Smooth muscle cell (in vitro differentiated cells): ENCODE measurements at regions not wholly inside any gene's neighbourhood (a gene's known extent, or its start where the extent isn't known, plus 50 kb on each side); places are given as distances from the start of the nearest gene placed in this dataset.
"Not testable (repeated sequence)": the region's sequence is repeated elsewhere in the genome, so short reads cannot be mapped to it uniquely, and the experiment has no call there.

Source experiments
- DNase-seq: peaks from one replicate; lab custom pipeline; 2025; ENCODE audit not compliant: unreplicated experiment; lab: John Stamatoyannopoulos, UW
- H2AFZ ChIP-seq: fragments of 200-600 bp; sonication (generic); 2 replicates; pipeline ENCODE4 v1.6.0; 2016; ENCODE audit warnings: antibody characterized with exemption, low read depth, mild to moderate bottlenecking
- H3F3A ChIP-seq: fragments of 200-600 bp; sonication (generic); 2 replicates; pipeline ENCODE4 v1.6.0; 2017; ENCODE audit warnings: antibody characterized with exemption, low read depth
- H3K27ac ChIP-seq: fragments of 200-600 bp; sonication (generic); 2 replicates; pipeline ENCODE4 v1.5.1; 2016; ENCODE audit warnings: low read depth, mild to moderate bottlenecking
- H3K27me3 ChIP-seq: fragments of 200-600 bp; sonication (generic); 2 replicates; pipeline ENCODE4 v1.6.1; 2016; ENCODE audit warnings: low read depth, mild to moderate bottlenecking
- H3K36me3 ChIP-seq: fragments of 200-600 bp; sonication (generic); 2 replicates; pipeline ENCODE4 v1.5.1; 2016; ENCODE audit warnings: low read depth
- H3K4me1 ChIP-seq: fragments of 200-600 bp; sonication (generic); 2 replicates; pipeline ENCODE4 v1.5.1; 2016; ENCODE audit warnings: low read depth
- H3K4me2 ChIP-seq: fragments of 200-600 bp; sonication (generic); 2 replicates; pipeline ENCODE4 v1.6.0; 2016; ENCODE audit warnings: mild to moderate bottlenecking
- H3K4me3 ChIP-seq: fragments of 200-600 bp; sonication (generic); 2 replicates; pipeline ENCODE4 v1.5.1; 2016; ENCODE audit warnings: mild to moderate bottlenecking
- H3K79me2 ChIP-seq: fragments of 200-600 bp; sonication (generic); 2 replicates; pipeline ENCODE4 v1.6.0; 2016; ENCODE audit warnings: low read depth, mild to moderate bottlenecking
- H3K9ac ChIP-seq: fragments of 200-600 bp; sonication (generic); 2 replicates; pipeline ENCODE4 v1.6.0; 2016; ENCODE audit warnings: low read depth
- H3K9me3 ChIP-seq: fragments of 200-600 bp; sonication (generic); replicated peaks from 2 replicates; pipeline ENCODE4 v1.5.1; 2016; ENCODE audit warnings: low read depth
- H4K20me1 ChIP-seq: fragments of 200-600 bp; sonication (generic); 2 replicates; pipeline ENCODE4 v1.6.0; 2016; ENCODE audit warnings: low read depth
- CTCF ChIP-seq: fragments of 200-600 bp; sonication (generic); IDR thresholded peaks from 2 replicates; pipeline ENCODE4 v1.5.1; 2017; ENCODE audit warnings: borderline replicate concordance, mild to moderate bottlenecking, antibody characterized with exemption; ENCODE audit not compliant: insufficient read depth, poor library complexity, severe bottlenecking
- WGBS: methylation state at CpG from one replicate; pipeline ENCODE4 v1.1.7; 2016; ENCODE audit warnings: low lambda C conversion rate; 5-methylcytosine and 5-hydroxymethylcytosine counted together

- WGBS = 96% methylated on average over 1 of the region's 1 CpG
- TF ChIP-seq CTCF = no peak
- Histone ChIP-seq H3K79me2 (no peaks in the 10 kb centered on the region), H3K27me3 (no peaks in the 10 kb centered on the region), H3K9ac (no peak overlapping the region), H3K4me3 (no peak overlapping the region), H3K9me3 (no peaks in the 10 kb centered on the region), H4K20me1 (no peaks in the 10 kb centered on the region), H3K4me2 (no peak overlapping the region), H3K36me3 (no peaks in the 10 kb centered on the region), H3F3A (no peaks in the 10 kb centered on the region), H2AFZ (no peak overlapping the region), H3K27ac (no peak overlapping the region), H3K4me1 (no peaks in the 10 kb centered on the region)
- DNase-seq = no peak
Observed at GRCh38 chr10:2037246-2037645, 299.9 kb upstream of the ADARB2 start.

- no peaks in the 10 kb centered on the region for H3K36me3 ChIP-seq
- no peak for TF ChIP-seq CTCF
- H3K4me1 ChIP-seq = no peaks in the 10 kb centered on the region
- no peaks in the 10 kb centered on the region for H3K79me2 ChIP-seq
- H3F3A ChIP-seq = no peaks in the 10 kb centered on the region
- no peak overlapping the region for H3K27ac ChIP-seq
- no peak for DNase-seq
- no peaks in the 10 kb centered on the region for H3K27me3 ChIP-seq
- H3K4me3 ChIP-seq = no peak overlapping the region
- H2AFZ ChIP-seq = no peak overlapping the region
- no peak overlapping the region for H3K4me2 ChIP-seq
- no peak overlapping the region for H3K9ac ChIP-seq
- no peaks in the 10 kb centered on the region for H4K20me1 ChIP-seq
- no peaks in the 10 kb centered on the region for H3K9me3 ChIP-seq
Observed at GRCh38 chr10:2036209-2036608, 298.9 kb upstream of the ADARB2 start.

- H3K79me2 ChIP-seq = no peaks in the 10 kb centered on the region
- WGBS = 55% methylated on average over 1 of the region's 1 CpG
- H4K20me1 ChIP-seq = no peaks in the 10 kb centered on the region
- H2AFZ ChIP-seq = no peak overlapping the region
- H3K4me3 ChIP-seq = no peak overlapping the region
- no peak overlapping the region for H3K4me2 ChIP-seq
- H3K4me1 ChIP-seq = no peaks in the 10 kb centered on the region
- H3K36me3 ChIP-seq = no peaks in the 10 kb centered on the region
- no peak for DNase-seq
- H3K27me3 ChIP-seq = no peaks in the 10 kb centered on the region
- no peak for TF ChIP-seq CTCF
- no peak overlapping the region for H3K27ac ChIP-seq
- no peak overlapping the region for H3K9ac ChIP-seq
- H3K9me3 ChIP-seq = no peaks in the 10 kb centered on the region
- no peaks in the 10 kb centered on the region for H3F3A ChIP-seq
Observed at GRCh38 chr10:2030046-2030445, 292.7 kb upstream of the ADARB2 start.

- TF ChIP-seq CTCF = no peak
- no peak overlapping the region for H3K4me3 ChIP-seq
- WGBS = 85% methylated on average over 3 of the region's 3 CpGs
Observed at GRCh38 chr10:2026936-2027335, 289.6 kb upstream of the ADARB2 start.

GRCh38 chr10:2024750-2025149, 287.4 kb upstream of the ADARB2 start:
- not testable (repeated sequence) for H3K4me2 ChIP-seq, H3K27ac ChIP-seq, H3K79me2 ChIP-seq, DNase-seq, H3K9me3 ChIP-seq, H3K27me3 ChIP-seq, H4K20me1 ChIP-seq, H3K9ac ChIP-seq, H2AFZ ChIP-seq, H3K4me1 ChIP-seq, H3K36me3 ChIP-seq, H3F3A ChIP-seq, H3K4me3 ChIP-seq
- WGBS = 74% methylated on average over 2 of the region's 2 CpGs

More at GRCh38 chr10:2026936-2027335, 289.6 kb upstream of the ADARB2 start:
- Histone ChIP-seq H3F3A (no peaks in the 10 kb centered on the region), H3K79me2 (no peaks in the 10 kb centered on the region), H3K9me3 (no peaks in the 10 kb centered on the region), H3K4me2 (no peak overlapping the region), H3K9ac (no peak overlapping the region), H3K27ac (no peak overlapping the region), H4K20me1 (no peaks in the 10 kb centered on the region), H3K27me3 (no peaks in the 10 kb centered on the region), H2AFZ (no peak overlapping the region), H3K4me1 (no peaks in the 10 kb centered on the region), H3K36me3 (no peaks in the 10 kb centered on the region)
- no peak for DNase-seq
